ENCODE measurements at regions not wholly inside any gene's neighbourhood (a gene's known extent, or its start where the extent isn't known, plus 50 kb on each side); places are given as distances from the start of the nearest gene placed in this dataset.

DNA sequence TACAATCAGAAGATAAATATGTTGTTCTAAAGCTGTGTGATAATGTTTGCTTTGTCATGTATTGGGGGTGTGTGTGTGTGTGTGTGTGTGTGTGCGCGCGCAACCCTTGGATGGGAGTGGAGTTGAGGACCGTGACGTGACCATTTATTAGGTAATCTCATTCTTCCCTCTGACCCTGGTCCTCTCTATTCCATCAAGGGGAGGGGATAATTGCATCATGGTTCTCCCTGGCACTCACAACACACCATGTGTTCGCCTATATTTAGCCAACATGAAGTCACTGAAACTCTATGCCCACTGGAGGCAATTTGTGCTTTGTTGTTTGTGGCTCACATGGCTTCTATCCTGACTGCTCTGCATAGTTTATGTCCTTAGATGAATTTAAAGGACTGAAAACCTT, 79.8 kb upstream of the LRPPRC start:
- H3K4me1 ChIP-seq (ENCODE audit: insufficient read depth, low read length), result no peaks in the 10 kb centered on the region
- TF ChIP-seq, protein P1, sequence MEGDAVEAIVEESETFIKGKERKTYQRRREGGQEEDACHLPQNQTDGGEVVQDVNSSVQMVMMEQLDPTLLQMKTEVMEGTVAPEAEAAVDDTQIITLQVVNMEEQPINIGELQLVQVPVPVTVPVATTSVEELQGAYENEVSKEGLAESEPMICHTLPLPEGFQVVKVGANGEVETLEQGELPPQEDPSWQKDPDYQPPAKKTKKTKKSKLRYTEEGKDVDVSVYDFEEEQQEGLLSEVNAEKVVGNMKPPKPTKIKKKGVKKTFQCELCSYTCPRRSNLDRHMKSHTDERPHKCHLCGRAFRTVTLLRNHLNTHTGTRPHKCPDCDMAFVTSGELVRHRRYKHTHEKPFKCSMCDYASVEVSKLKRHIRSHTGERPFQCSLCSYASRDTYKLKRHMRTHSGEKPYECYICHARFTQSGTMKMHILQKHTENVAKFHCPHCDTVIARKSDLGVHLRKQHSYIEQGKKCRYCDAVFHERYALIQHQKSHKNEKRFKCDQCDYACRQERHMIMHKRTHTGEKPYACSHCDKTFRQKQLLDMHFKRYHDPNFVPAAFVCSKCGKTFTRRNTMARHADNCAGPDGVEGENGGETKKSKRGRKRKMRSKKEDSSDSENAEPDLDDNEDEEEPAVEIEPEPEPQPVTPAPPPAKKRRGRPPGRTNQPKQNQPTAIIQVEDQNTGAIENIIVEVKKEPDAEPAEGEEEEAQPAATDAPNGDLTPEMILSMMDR (IDR thresholded peaks at IDR 0.05; ENCODE audit: borderline replicate concordance, extremely low read depth, low read length, poor library complexity, severe bottlenecking), result no peak
- TF ChIP-seq EZH2 (IDR thresholded peaks at IDR 0.05; ENCODE audit: borderline replicate concordance, low read depth, low read length, severe bottlenecking), result no peak
- no peaks in the 10 kb centered on the region for H3K36me3 ChIP-seq (ENCODE audit: insufficient read depth, low read length)
- no peaks in the 10 kb centered on the region for H4K20me1 ChIP-seq (ENCODE audit: insufficient read depth, low read length)
- H3K4me2 ChIP-seq (ENCODE audit: insufficient read depth, low read length), result no peak overlapping the region
- H3K4me3 ChIP-seq (ENCODE audit: low read depth in 1 of 2, low read length in 2 of 2), result no peak overlapping the region
- H2AFZ ChIP-seq (ENCODE audit: low read depth, low read length), result no peak overlapping the region
- no peaks in the 10 kb centered on the region for H3K27me3 ChIP-seq (ENCODE audit: insufficient read depth, low read length, poor library complexity)
- no peak overlapping the region for H3K27ac ChIP-seq (ENCODE audit: low read length)
- no peaks in the 10 kb centered on the region for H3K79me2 ChIP-seq (ENCODE audit: insufficient read depth, low read length)
- DNase-seq, result no peak
- ATAC-seq (ENCODE audit: insufficient read depth, low read depth), result no peak
- no peaks in the 10 kb centered on the region for H3K9me3 ChIP-seq (ENCODE audit: insufficient read depth, low read length, severe bottlenecking)
- no peak overlapping the region for H3K9ac ChIP-seq (ENCODE audit: low read depth, low read length)

GRCh38 chr2:44077942-44078511, 82.2 kb upstream of the LRPPRC start:
- Histone ChIP-seq H3K79me2 (ENCODE audit: insufficient read depth, low read length) (no peaks in the 10 kb centered on the region), H3K4me1 (ENCODE audit: insufficient read depth, low read length) (peaks cover 7% of the 10 kb centered on the region), H3K27me3 (ENCODE audit: insufficient read depth, low read length, poor library complexity) (no peaks in the 10 kb centered on the region), H3K9ac (ENCODE audit: low read depth, low read length) (no peak overlapping the region), H3K4me3 (ENCODE audit: low read depth in 1 of 2, low read length in 2 of 2) (no peak overlapping the region), H3K4me2 (ENCODE audit: insufficient read depth, low read length) (no peak overlapping the region), H3K9me3 (ENCODE audit: insufficient read depth, low read length, severe bottlenecking) (no peaks in the 10 kb centered on the region), H3K36me3 (ENCODE audit: insufficient read depth, low read length) (no peaks in the 10 kb centered on the region), H3K27ac (ENCODE audit: low read length) (no peak overlapping the region), H4K20me1 (ENCODE audit: insufficient read depth, low read length) (no peaks in the 10 kb centered on the region), H2AFZ (ENCODE audit: low read depth, low read length) (no peak overlapping the region)
- DNase-seq (no peak), ATAC-seq (ENCODE audit: insufficient read depth, low read depth) (no peak)
- TF ChIP-seq EZH2 (IDR thresholded peaks at IDR 0.05; ENCODE audit: borderline replicate concordance, low read depth, low read length, severe bottlenecking), result no peak
- TF ChIP-seq, protein P1 (IDR thresholded peaks at IDR 0.05; ENCODE audit: borderline replicate concordance, extremely low read depth, low read length, poor library complexity, severe bottlenecking), result no peak

- Histone ChIP-seq H4K20me1 (ENCODE audit: insufficient read depth, low read length) (no peaks in the 10 kb centered on the region), H3K9me3 (ENCODE audit: insufficient read depth, low read length, severe bottlenecking) (no peaks in the 10 kb centered on the region), H3K27ac (ENCODE audit: low read length) (no peak overlapping the region), H2AFZ (ENCODE audit: low read depth, low read length) (no peak overlapping the region), H3K27me3 (ENCODE audit: insufficient read depth, low read length, poor library complexity) (no peaks in the 10 kb centered on the region), H3K36me3 (ENCODE audit: insufficient read depth, low read length) (no peaks in the 10 kb centered on the region), H3K4me1 (ENCODE audit: insufficient read depth, low read length) (peaks cover 7% of the 10 kb centered on the region), H3K4me3 (ENCODE audit: low read depth in 1 of 2, low read length in 2 of 2) (no peak overlapping the region), H3K79me2 (ENCODE audit: insufficient read depth, low read length) (no peaks in the 10 kb centered on the region), H3K9ac (ENCODE audit: low read depth, low read length) (no peak overlapping the region), H3K4me2 (ENCODE audit: insufficient read depth, low read length) (no peak overlapping the region)
- TF ChIP-seq, protein P1 (IDR thresholded peaks at IDR 0.05; ENCODE audit: borderline replicate concordance, extremely low read depth, low read length, poor library complexity, severe bottlenecking), result no peak
- TF ChIP-seq EZH2 (IDR thresholded peaks at IDR 0.05; ENCODE audit: borderline replicate concordance, low read depth, low read length, severe bottlenecking), result no peak
- ATAC-seq (ENCODE audit: insufficient read depth, low read depth) (no peak), DNase-seq (no peak)
These were observed 83.9 kb upstream of the LRPPRC start for GRCh38 chr2:44079686-44080085.

GRCh38 chr2:44083054-44083453, 85.6 kb upstream of the PPM1B start:
- H3K4me3 ChIP-seq (ENCODE audit: low read depth in 1 of 2, low read length in 2 of 2), result no peak overlapping the region
- DNase-seq (no peak), ATAC-seq (ENCODE audit: insufficient read depth, low read depth) (no peak)
- no peaks in the 10 kb centered on the region for H3K9me3 ChIP-seq (ENCODE audit: insufficient read depth, low read length, severe bottlenecking)
- H3K36me3 ChIP-seq (ENCODE audit: insufficient read depth, low read length), result no peaks in the 10 kb centered on the region
- H3K4me1 ChIP-seq (ENCODE audit: insufficient read depth, low read length), result peaks cover 19% of the 10 kb centered on the region
- H4K20me1 ChIP-seq (ENCODE audit: insufficient read depth, low read length), result no peaks in the 10 kb centered on the region
- H3K79me2 ChIP-seq (ENCODE audit: insufficient read depth, low read length), result no peaks in the 10 kb centered on the region
- TF ChIP-seq, protein P1 (IDR thresholded peaks at IDR 0.05; ENCODE audit: borderline replicate concordance, extremely low read depth, low read length, poor library complexity, severe bottlenecking), result no peak
- TF ChIP-seq EZH2 (IDR thresholded peaks at IDR 0.05; ENCODE audit: borderline replicate concordance, low read depth, low read length, severe bottlenecking), result no peak
- H3K27me3 ChIP-seq (ENCODE audit: insufficient read depth, low read length, poor library complexity), result no peaks in the 10 kb centered on the region
- H3K27ac ChIP-seq (ENCODE audit: low read length), result no peak overlapping the region
- no peak overlapping the region for H2AFZ ChIP-seq (ENCODE audit: low read depth, low read length)
- no peak overlapping the region for H3K9ac ChIP-seq (ENCODE audit: low read depth, low read length)
- H3K4me2 ChIP-seq (ENCODE audit: insufficient read depth, low read length), result no peak overlapping the region

Measured in DND-41 (cell line).